GM19043 (cell line): ENCODE measurements at regions not wholly inside any gene's neighbourhood (a gene's known extent, or its start where the extent isn't known, plus 50 kb on each side); places are given as distances from the start of the nearest gene placed in this dataset.

Experiments used
- ATAC-seq: cut with Tn5 transposase; IDR thresholded peaks from one replicate; pipeline ENCODE4 v1.9.1; 2021; ENCODE audit warnings: low read depth; ENCODE audit not compliant: unreplicated experiment

DNA sequence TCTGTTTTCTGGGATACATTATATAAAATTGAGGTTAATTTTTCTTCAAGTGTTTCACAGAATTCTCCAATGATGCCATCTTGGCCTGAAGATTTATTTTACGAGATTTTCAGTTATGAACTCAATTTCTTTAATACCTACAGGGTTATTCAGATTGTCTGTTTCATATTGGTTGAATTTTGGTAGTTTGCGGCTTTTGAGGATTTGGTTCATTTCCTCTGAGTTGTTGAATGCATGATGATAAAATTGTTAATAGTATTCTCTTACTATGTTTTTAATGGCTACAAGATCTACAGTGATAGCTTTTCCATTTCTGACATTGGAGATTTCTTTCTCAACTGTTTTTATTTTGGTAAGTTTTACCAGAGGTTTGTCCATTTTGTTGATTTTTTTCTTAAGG, 63.9 kb upstream of the PTPRG start:
- ATAC-seq: no peak

- no peak for ATAC-seq
Observed at GRCh38 chr3:61505197-61505596, 56.2 kb upstream of the PTPRG start.

GRCh38 chr3:61507946-61508345, 53.4 kb upstream of the PTPRG start:
- no peak for ATAC-seq
